Mesenchymal stem cell (in vitro differentiated cells and primary cell): ENCODE measurements at regions not wholly inside any gene's neighbourhood (a gene's known extent, or its start where the extent isn't known, plus 50 kb on each side); places are given as distances from the start of the nearest gene placed in this dataset.

ENCODE experiments used
- DNase-seq: peaks from one replicate; pipeline ENCODE4 v3.0.0-alpha.2; 2013
- H2AFZ ChIP-seq: one replicate; pipeline ENCODE4 v1.6.1; 2013; ENCODE audit warnings: low read depth, mild to moderate bottlenecking, control low read depth, inconsistent platforms, low read length, moderate library complexity
- H2AK5ac ChIP-seq: 2 replicates; pipeline ENCODE4 v1.6.1; 2013; ENCODE audit warnings: low read length, moderate library complexity, mild to moderate bottlenecking, inconsistent platforms; ENCODE audit not compliant: severe bottlenecking
- H2BK120ac ChIP-seq: one replicate; pipeline ENCODE4 v1.6.1; 2013; ENCODE audit warnings: low read depth, mild to moderate bottlenecking, inconsistent platforms, low read length, moderate library complexity
- H2BK12ac ChIP-seq, 2 experiments: one replicate each; pipeline ENCODE4 v1.6.1; 2013; ENCODE audit warnings: inconsistent platforms in 2 of 2, low read length in 2 of 2, mild to moderate bottlenecking in 2 of 2, moderate library complexity in 2 of 2, control low read depth in 1 of 2
- H2BK15ac ChIP-seq: one replicate; pipeline ENCODE4 v1.6.1; 2013; ENCODE audit warnings: mild to moderate bottlenecking, low read depth, inconsistent platforms; ENCODE audit not compliant: poor library complexity, severe bottlenecking
- H2BK5ac ChIP-seq: 2 replicates; pipeline ENCODE4 v1.6.1; 2013; ENCODE audit warnings: low read depth, mild to moderate bottlenecking, low read length, control low read depth, inconsistent platforms; ENCODE audit not compliant: poor library complexity, severe bottlenecking
- H3K14ac ChIP-seq, 2 experiments: one replicate each; pipeline ENCODE4 v1.6.1; 2013; ENCODE audit warnings: inconsistent platforms in 2 of 2, low read length in 2 of 2, control low read depth in 1 of 2, mild to moderate bottlenecking in 1 of 2, moderate library complexity in 1 of 2
- H3K18ac ChIP-seq, 2 experiments: one replicate each; pipeline ENCODE4 v1.6.1; 2013; ENCODE audit warnings: inconsistent platforms in 2 of 2, low read length in 2 of 2, control low read depth in 1 of 2, low read depth in 1 of 2, mild to moderate bottlenecking in 1 of 2
- H3K23ac ChIP-seq, 2 experiments: one replicate each; pipeline ENCODE4 v1.6.1; 2013; ENCODE audit warnings: inconsistent platforms in 2 of 2, low read length in 2 of 2, mild to moderate bottlenecking in 2 of 2, moderate library complexity in 2 of 2, control low read depth in 1 of 2
- H3K27ac ChIP-seq: 2 replicates; pipeline ENCODE4 v1.5.1; 2013; ENCODE audit warnings: mild to moderate bottlenecking, moderate library complexity, low read length, control low read depth, inconsistent platforms; ENCODE audit not compliant: poor library complexity, severe bottlenecking
- H3K27me3 ChIP-seq, 2 experiments: 2 replicates each; pipeline versions ENCODE4 v1.6.1 to v1.7.0; 2013; ENCODE audit warnings: low read length in 2 of 2, mild to moderate bottlenecking in 2 of 2, moderate library complexity in 2 of 2, control low read depth in 1 of 2, inconsistent platforms in 1 of 2; ENCODE audit not compliant: control insufficient read depth in 1 of 2, insufficient read depth in 1 of 2
- H3K36me3 ChIP-seq, 2 experiments: 2 replicates each; pipeline versions ENCODE4 v1.6.1 to v1.7.0; 2013; ENCODE audit warnings: low read length in 2 of 2, control low read depth in 1 of 2, inconsistent platforms in 1 of 2, low read depth in 1 of 2, mild to moderate bottlenecking in 1 of 2; ENCODE audit not compliant: insufficient read depth in 2 of 2, control insufficient read depth in 1 of 2
- H3K4ac ChIP-seq, 2 experiments: one replicate each; pipeline ENCODE4 v1.6.1; 2013; ENCODE audit warnings: inconsistent platforms in 2 of 2, low read length in 2 of 2, mild to moderate bottlenecking in 2 of 2, moderate library complexity in 2 of 2, control low read depth in 1 of 2, low read depth in 1 of 2
- H3K4me1 ChIP-seq: 2 replicates; pipeline ENCODE4 v1.6.1; 2013; ENCODE audit warnings: low read depth, low read length, control low read depth; ENCODE audit not compliant: control insufficient read depth, insufficient read depth
- H3K4me2 ChIP-seq: 2 replicates; pipeline ENCODE4 v1.6.1; 2013; ENCODE audit warnings: low read length, mild to moderate bottlenecking, inconsistent platforms; ENCODE audit not compliant: poor library complexity, severe bottlenecking
- H3K4me3 ChIP-seq, 2 experiments: 2 replicates each; pipeline versions ENCODE4 v1.5.1 to v1.7.0; 2013; ENCODE audit warnings: low read length in 2 of 2, mild to moderate bottlenecking in 2 of 2, control low read depth in 1 of 2, low read depth in 1 of 2; ENCODE audit not compliant: insufficient read depth in 1 of 2
- H3K79me1 ChIP-seq: replicated peaks from 2 replicates; pipeline ENCODE4 v1.6.1; 2013; ENCODE audit warnings: mild to moderate bottlenecking, control low read depth, low read length, inconsistent platforms; ENCODE audit not compliant: poor library complexity, severe bottlenecking
- H3K9ac ChIP-seq: 2 replicates; pipeline ENCODE4 v1.7.0; 2013; ENCODE audit warnings: mild to moderate bottlenecking, low read length, moderate library complexity
- H3K9me3 ChIP-seq: 2 replicates; pipeline ENCODE4 v1.7.0; 2013; ENCODE audit warnings: mild to moderate bottlenecking, low read length; ENCODE audit not compliant: control insufficient read depth
- H4K8ac ChIP-seq: one replicate; pipeline ENCODE4 v1.6.1; 2013; ENCODE audit warnings: inconsistent platforms, mild to moderate bottlenecking, low read length, moderate library complexity
- H4K91ac ChIP-seq: one replicate; pipeline ENCODE4 v1.6.1; 2013; ENCODE audit warnings: mild to moderate bottlenecking, low read length, inconsistent platforms
- WGBS: methylation state at CpG from one replicate; pipeline ENCODE4 v1.1.7; 2013; ENCODE audit warnings: mixed read lengths; 5-methylcytosine and 5-hydroxymethylcytosine counted together

DNA sequence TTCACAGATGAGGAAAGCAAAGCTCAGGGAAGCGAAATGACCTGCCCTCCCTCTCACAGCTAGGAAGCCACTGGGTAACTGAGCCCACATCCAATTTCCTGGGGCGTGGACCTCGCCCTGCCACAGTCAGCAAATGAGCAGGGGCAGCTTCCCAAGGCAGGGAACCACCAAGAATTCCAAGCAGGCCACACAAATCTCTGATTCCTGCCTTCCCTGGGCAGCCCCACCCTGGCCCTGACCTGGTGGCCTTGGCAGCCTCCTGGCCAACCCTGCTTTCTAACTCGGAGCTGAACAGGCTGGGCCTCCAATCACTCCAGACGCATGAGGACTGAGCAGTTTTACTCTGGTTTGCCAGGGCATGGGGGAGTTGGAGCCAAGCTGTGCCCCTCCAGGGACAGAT is 203.7 kb upstream of the TLE3 start:
- Histone ChIP-seq H3K4me1 (peaks cover 2% of the 10 kb centered on the region), H2BK5ac (no peak overlapping the region), H4K91ac (no peak overlapping the region), H3K27me3 (peaks cover 0 to 19% of the 10 kb centered on the region in 2 experiments), H3K23ac (no peak overlapping the region), H3K14ac (no peak overlapping the region), H2AK5ac (no peak overlapping the region), H4K8ac (no peak overlapping the region), H3K9ac (no peak overlapping the region), H3K4me2 (no peak overlapping the region), H3K36me3 (no peaks in the 10 kb centered on the region), H3K4ac (no peak overlapping the region), H2BK120ac (no peak overlapping the region), H2BK15ac (no peak overlapping the region), H3K18ac (no peak overlapping the region), H2AFZ (no peak overlapping the region), H3K4me3 (no peak overlapping the region), H3K9me3 (peaks cover 6% of the 10 kb centered on the region), H3K27ac (no peak overlapping the region), H3K79me1 (no peaks in the 10 kb centered on the region), H2BK12ac (no peak overlapping the region)
- DNase-seq: no peak
- WGBS: 76% methylated on average over 5 of the region's 5 CpGs

DNA sequence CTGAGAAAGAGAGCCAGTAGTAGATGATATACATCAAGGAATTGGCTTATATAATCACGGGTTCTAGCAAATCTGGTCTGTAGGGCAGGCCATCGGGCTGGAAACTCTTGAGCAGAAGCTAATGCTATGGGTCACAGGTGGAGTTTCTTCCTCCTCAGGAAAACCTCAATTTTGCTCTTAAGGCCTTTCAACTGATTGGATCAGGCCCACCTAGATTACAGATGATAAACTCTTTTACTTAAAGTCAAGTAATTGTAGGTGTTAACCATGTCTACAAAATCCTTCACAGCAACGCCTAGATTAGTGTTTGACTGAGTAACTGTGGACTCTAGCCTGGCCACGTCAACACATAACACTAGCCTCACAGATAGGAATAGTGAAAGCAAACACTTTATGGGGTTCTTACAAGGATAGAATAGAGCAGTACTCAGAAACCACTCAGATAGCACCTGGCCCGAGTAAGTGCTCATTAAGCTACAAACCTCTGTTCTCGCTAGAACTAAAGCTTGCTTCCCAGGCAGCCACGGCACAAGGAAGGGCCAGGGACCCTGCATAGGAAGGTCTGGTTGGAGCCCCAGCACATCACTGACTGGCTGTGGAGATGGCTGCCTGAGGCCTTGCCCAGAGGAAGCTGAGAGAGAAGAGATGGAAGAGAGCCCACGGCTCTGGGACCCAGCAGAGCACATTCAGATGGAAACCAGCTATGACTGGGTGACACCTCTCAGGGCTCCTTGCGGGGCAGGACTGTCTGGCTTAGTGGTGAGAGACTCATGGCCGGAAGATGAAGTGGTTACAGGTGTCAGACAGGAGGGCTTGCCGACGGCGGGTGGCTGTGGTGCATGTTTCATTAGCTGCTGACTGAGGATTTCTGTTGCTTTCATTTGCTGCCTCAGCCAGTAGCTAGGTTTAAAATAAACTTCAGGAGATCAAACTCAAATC is 202.5 kb upstream of the TLE3 start:
- peaks cover 2% of the 10 kb centered on the region for H3K4me1 ChIP-seq
- H3K4ac ChIP-seq: no peak overlapping the region
- no peaks in the 10 kb centered on the region for H3K79me1 ChIP-seq
- 84% methylated on average over 13 of the region's 13 CpGs for WGBS
- no peak overlapping the region for H3K18ac ChIP-seq
- peaks cover 0 to 19% of the 10 kb centered on the region in 2 experiments for H3K27me3 ChIP-seq
- no peak overlapping the region for H2AFZ ChIP-seq
- no peak overlapping the region for H3K23ac ChIP-seq
- H3K14ac ChIP-seq: no peak overlapping the region
- H2BK5ac ChIP-seq: no peak overlapping the region
- H2BK15ac ChIP-seq: no peak overlapping the region
- no peak overlapping the region for H2BK120ac ChIP-seq
- DNase-seq: no peak
- H3K27ac ChIP-seq: no peak overlapping the region
- H3K4me2 ChIP-seq: no peak overlapping the region
- no peak overlapping the region for H3K9ac ChIP-seq
- H3K4me3 ChIP-seq: no peak overlapping the region
- peaks cover 3% of the 10 kb centered on the region for H3K9me3 ChIP-seq
- H3K36me3 ChIP-seq: no peaks in the 10 kb centered on the region
- no peak overlapping the region for H4K8ac ChIP-seq
- H2BK12ac ChIP-seq: no peak overlapping the region
- H2AK5ac ChIP-seq: no peak overlapping the region
- H4K91ac ChIP-seq: no peak overlapping the region

DNA sequence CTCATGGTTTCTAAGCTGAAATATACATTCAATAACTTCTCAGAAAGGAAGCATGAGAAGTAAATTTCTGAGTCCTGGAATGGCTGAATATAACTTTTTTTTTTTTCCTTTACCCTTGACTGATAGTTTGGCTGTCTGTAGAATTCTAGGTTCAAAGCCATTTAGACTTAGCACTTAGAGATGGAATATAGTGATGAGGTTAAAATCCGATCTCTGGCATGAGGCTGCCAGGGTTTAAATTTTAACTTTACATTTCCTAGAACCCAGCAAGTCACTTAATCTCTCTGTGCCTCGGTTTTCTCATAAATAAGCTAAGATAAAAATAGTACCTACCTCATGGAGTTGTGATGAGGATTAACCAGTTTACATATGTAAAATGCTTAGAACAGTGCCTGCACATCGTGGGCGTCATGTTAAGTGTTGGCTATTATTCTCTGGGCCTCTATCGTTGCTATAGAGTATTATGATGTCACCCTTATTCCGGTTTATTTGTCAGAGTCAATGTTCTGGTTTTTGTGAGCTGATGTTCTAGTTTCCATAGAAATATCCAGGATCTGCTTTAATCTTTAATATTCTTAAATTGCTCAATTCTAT is 199.8 kb upstream of the TLE3 start:
- H2AK5ac ChIP-seq: no peak overlapping the region
- no peak overlapping the region for H3K4ac ChIP-seq
- H2BK15ac ChIP-seq: no peak overlapping the region
- H3K27ac ChIP-seq: no peak overlapping the region
- no peaks in the 10 kb centered on the region for H3K79me1 ChIP-seq
- no peak overlapping the region for H4K91ac ChIP-seq
- peaks cover 2% of the 10 kb centered on the region for H3K4me1 ChIP-seq
- H3K14ac ChIP-seq: no peak overlapping the region
- H2BK12ac ChIP-seq: no peak overlapping the region
- peaks cover 0 to 21% of the 10 kb centered on the region in 2 experiments for H3K27me3 ChIP-seq
- H2BK120ac ChIP-seq: no peak overlapping the region
- no peak overlapping the region for H3K4me2 ChIP-seq
- no peak overlapping the region for H3K4me3 ChIP-seq
- H3K9me3 ChIP-seq: no peaks in the 10 kb centered on the region
- H2BK5ac ChIP-seq: no peak overlapping the region
- H3K36me3 ChIP-seq: no peaks in the 10 kb centered on the region
- no peak overlapping the region for H3K18ac ChIP-seq
- no peak overlapping the region for H3K9ac ChIP-seq
- H2AFZ ChIP-seq: no peak overlapping the region
- no peak overlapping the region for H4K8ac ChIP-seq
- H3K23ac ChIP-seq: no peak overlapping the region
- WGBS: 92% methylated on average over 3 of the region's 6 CpGs
- no peak for DNase-seq

DNA sequence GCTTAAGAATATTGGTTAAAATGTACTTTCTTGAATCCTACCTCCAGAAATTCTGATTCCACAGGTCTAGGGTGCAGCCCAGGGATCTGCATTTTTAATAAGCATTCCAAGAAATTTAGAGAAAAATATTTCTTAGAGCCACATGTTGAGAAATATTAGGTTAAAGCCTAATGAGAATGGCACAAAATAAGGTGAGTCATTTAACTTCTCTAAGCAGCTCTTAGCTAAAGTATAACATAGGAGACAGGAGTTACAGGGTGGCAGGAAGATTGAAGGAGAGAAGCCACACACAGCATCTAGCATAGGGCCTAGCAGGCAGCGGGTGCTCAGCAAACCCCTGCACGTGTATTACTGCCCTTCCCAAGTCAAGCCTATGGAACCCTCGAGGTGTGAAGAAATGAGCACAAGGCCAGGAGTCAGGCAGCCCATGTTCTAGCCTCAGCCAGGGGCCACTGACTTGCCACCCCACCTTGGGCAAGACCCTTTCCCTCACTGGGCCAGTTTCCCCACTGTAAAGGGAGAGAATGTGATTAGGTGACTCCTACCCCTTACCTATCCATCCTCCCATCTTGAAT is 197.1 kb upstream of the TLE3 start:
- Histone ChIP-seq H3K4me2 (no peak overlapping the region), H3K18ac (no peak overlapping the region), H4K91ac (no peak overlapping the region), H3K79me1 (no peaks in the 10 kb centered on the region), H3K4me1 (no peaks in the 10 kb centered on the region), H3K4me3 (no peak overlapping the region), H3K4ac (no peak overlapping the region), H3K36me3 (no peaks in the 10 kb centered on the region), H2AFZ (no peak overlapping the region), H3K9me3 (no peaks in the 10 kb centered on the region), H3K23ac (no peak overlapping the region), H2BK5ac (no peak overlapping the region), H2AK5ac (no peak overlapping the region), H2BK15ac (no peak overlapping the region), H2BK120ac (no peak overlapping the region), H3K27ac (no peak overlapping the region), H4K8ac (no peak overlapping the region), H2BK12ac (no peak overlapping the region), H3K14ac (peak overlapping the region in 1 of 2 experiments; percentile 6), H3K27me3 (peaks cover 9 to 19% of the 10 kb centered on the region in 2 experiments), H3K9ac (no peak overlapping the region)
- DNase-seq: no peak
- WGBS: 94% methylated on average over 3 of the region's 3 CpGs
